Activated T-cell treated with anti-CD3 and anti-CD28 coated beads, Interleukin-2, amount 50 U/mL, for 4 hours (primary cell): ENCODE measurements at regions not wholly inside any gene's neighbourhood (a gene's known extent, or its start where the extent isn't known, plus 50 kb on each side); places are given as distances from the start of the nearest gene placed in this dataset.

Source experiments
- ATAC-seq, 2 donors: fragments of 200-7000 bp; cut with Tn5 transposase; one replicate each; pipeline ENCODE4 v1.10.0; 2021
- DNase-seq: peaks from one replicate; pipeline ENCODE4 v3.0.0-alpha.2; 2020
- H3K27me3 Mint-ChIP-seq: one replicate; pipeline ENCODE4 v1.8.0; 2021; ENCODE audit warnings: low read depth, mixed read lengths
- H3K36me3 Mint-ChIP-seq: one replicate; pipeline ENCODE4 v1.8.0; 2022; ENCODE audit warnings: mixed read lengths; ENCODE audit not compliant: insufficient read depth
- H3K4me1 Mint-ChIP-seq: one replicate; pipeline ENCODE4 v1.8.0; 2021; ENCODE audit warnings: low read depth, mixed read lengths
- H3K4me3 Mint-ChIP-seq: one replicate; pipeline ENCODE4 v1.8.0; 2021; ENCODE audit warnings: mild to moderate bottlenecking, moderate library complexity, mixed read lengths
- H3K9me3 Mint-ChIP-seq: one replicate; pipeline ENCODE4 v1.8.0; 2021; ENCODE audit warnings: mixed read lengths

DNA sequence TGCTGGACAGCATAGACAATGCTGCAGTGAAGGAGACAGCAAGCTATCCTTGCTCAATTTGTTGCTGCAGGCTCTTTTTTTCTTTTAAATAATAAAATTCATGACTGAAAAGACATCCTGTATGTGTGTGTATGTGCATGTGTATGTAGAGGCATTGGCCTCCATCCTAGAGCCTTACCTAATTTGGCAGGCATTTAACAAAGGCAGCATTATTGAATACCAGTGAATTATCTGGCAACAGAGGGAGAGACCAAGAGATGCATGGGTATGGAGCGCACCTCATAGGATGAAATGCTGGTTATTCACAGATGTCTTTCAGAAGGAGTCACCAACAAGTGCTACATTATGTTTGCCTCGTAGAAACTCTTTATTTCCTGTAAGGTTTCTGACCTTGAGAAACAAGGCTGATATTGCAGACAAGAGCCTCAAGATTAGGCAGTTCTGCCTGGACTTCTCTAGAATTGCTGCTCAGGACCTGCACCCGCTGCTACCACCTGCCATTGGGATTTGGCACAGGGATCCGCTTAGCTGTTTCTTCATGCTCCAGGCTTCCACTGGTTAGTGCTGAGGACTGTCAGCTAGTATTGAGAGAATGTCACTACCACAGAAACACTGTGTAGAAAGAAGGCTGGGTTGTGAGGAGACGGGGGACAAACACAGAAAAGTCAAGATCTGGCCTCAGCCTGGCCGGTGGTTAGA, 247.7 kb upstream of the RFX3 start:
- no peak for DNase-seq
- no peak overlapping the region for H3K4me3 Mint-ChIP-seq
- H3K4me1 Mint-ChIP-seq = no peaks in the 10 kb centered on the region
- no peaks in the 10 kb centered on the region for H3K36me3 Mint-ChIP-seq
- no peak for ATAC-seq
- peaks cover 21% of the 10 kb centered on the region for H3K27me3 Mint-ChIP-seq
- H3K9me3 Mint-ChIP-seq = no peaks in the 10 kb centered on the region

DNA sequence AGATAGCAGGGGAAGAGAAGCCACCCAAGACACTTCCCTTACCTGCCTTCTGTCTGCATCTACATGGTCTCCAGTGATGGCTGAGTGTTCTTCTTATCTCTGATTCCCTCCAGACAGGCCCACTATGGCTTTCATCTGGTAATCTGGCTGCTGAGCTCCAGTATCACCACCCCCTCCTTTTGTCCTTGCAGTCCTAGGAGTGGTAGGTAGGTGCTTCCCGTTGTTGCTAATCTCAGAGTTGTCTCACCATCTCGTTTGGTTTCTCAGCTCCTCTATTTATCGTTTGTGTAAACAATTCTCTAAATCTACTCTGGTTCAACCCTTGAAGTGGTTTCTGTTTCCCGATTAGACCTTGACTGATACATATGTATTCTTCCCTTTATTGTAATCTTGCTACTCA, 243.8 kb upstream of the RFX3 start:
- peaks cover 5% of the 10 kb centered on the region for H3K27me3 Mint-ChIP-seq
- ATAC-seq = no peak

DNA sequence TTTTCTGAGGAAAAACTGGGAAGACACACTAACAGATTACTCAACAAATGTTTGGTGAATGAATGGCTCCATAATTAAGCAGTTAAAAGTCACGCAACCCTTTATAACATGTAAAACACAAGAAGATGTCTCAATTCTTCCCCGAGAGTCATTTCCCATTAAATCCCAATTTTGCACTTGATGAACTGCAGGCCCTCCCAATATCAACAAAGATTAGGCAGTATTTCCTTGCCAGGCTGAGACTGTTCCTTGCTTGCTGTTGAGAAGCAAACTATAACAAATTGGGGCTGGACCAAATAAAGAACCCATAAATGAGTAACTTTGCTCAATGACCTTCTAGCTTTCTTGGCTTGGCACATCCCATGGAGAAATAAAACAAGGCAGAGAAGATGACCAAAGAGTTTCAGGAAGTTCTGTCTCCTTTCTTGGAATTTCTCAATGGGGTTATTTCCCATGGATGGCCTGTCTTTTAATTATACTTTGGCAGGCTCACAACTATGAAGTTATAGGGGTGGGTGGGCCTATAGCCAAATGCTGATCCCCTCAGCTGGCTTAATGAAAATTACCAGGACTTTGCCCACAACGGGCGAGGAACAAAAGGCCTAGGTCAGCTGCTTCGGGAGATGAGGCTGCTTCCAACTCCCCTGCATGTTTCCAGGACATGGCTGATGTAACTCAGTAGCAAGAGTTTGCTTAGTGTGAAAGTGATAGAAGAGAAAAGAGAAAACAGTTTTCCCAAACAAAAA, 243.1 kb upstream of the RFX3 start:
- H3K27me3 Mint-ChIP-seq = peaks cover 5% of the 10 kb centered on the region
- ATAC-seq = no peak
- DNase-seq = no peak
- H3K9me3 Mint-ChIP-seq = no peaks in the 10 kb centered on the region
- no peaks in the 10 kb centered on the region for H3K4me1 Mint-ChIP-seq
- no peaks in the 10 kb centered on the region for H3K36me3 Mint-ChIP-seq
- H3K4me3 Mint-ChIP-seq = no peak overlapping the region

More for the DNA sequence above, 243.8 kb upstream of the RFX3 start:
- H3K9me3 Mint-ChIP-seq = no peaks in the 10 kb centered on the region
- no peaks in the 10 kb centered on the region for H3K36me3 Mint-ChIP-seq
- H3K4me3 Mint-ChIP-seq = no peak overlapping the region
- no peak for DNase-seq
- H3K4me1 Mint-ChIP-seq = no peaks in the 10 kb centered on the region

DNA sequence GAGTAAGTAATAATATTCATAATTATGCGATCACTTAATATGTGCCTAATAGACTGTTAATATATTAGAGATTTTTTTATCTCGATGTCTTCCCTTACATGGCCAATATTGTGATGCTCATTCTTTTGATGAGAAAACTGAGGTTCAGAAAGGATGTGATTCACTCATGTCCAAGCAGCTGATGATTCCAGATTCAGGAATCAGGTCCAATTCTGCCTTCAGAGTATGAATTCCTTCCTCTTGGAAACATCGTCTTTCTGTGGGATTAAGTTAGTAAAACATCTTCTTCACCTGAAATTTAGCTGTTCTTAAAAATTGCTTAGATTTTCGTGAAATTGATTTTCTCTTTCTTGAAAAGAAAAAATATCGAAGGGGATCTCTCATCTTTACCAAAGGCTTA, 242.5 kb upstream of the RFX3 start:
- H3K36me3 Mint-ChIP-seq = no peaks in the 10 kb centered on the region
- no peak overlapping the region for H3K4me3 Mint-ChIP-seq
- no peaks in the 10 kb centered on the region for H3K9me3 Mint-ChIP-seq
- no peak for DNase-seq
- peaks cover 5% of the 10 kb centered on the region for H3K27me3 Mint-ChIP-seq
- ATAC-seq = no peak
- no peaks in the 10 kb centered on the region for H3K4me1 Mint-ChIP-seq

DNA sequence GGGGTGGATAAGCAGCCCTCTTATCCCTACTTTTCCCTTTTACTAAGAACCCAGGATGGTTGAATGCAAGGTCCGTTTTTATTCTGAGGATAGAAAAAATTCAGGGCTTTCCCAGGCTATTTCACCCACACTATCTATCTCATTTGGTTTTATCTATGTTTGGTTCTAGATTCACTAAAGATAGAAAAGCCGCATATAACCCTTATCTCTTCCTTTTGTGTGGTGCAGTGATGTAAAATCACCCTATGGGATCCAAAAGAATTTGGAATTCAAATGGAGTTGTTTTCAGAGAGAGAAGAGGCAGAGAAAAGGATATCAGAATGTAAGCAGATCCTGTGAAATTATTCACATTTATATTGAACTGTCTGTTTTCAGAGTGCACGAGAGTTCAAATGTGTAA, 236.3 kb upstream of the RFX3 start:
- Mint-ChIP-seq H3K9me3 (peaks cover 11% of the 10 kb centered on the region), H3K4me1 (peaks cover 14% of the 10 kb centered on the region), H3K4me3 (no peak overlapping the region), H3K27me3 (no peaks in the 10 kb centered on the region), H3K36me3 (no peaks in the 10 kb centered on the region)
- ATAC-seq = no peak
- DNase-seq = no peak

DNA sequence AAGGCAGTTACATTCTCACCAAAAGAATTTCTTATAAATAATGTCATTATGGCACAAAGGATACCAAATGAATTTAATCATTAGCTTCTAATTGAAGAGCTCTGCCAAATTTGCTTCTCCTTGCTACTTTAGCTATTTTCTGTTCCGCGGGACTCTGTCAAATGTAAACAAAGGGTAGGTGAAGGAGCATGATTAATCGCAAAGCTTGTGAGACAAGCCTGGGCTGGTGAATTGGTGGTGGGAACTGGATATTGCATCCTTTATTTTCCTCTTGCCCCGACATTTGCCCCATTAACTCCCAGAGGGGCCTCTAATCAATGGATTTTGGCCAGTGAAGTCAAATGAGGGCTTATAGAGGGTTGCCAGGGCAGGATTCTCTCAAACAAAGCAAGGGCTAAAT, 234.2 kb upstream of the RFX3 start:
- peaks cover 14% of the 10 kb centered on the region for H3K4me1 Mint-ChIP-seq
- H3K4me3 Mint-ChIP-seq = no peak overlapping the region
- no peak for ATAC-seq
- no peaks in the 10 kb centered on the region for H3K27me3 Mint-ChIP-seq
- H3K36me3 Mint-ChIP-seq = no peaks in the 10 kb centered on the region
- DNase-seq = no peak
- H3K9me3 Mint-ChIP-seq = peaks cover 11% of the 10 kb centered on the region

DNA sequence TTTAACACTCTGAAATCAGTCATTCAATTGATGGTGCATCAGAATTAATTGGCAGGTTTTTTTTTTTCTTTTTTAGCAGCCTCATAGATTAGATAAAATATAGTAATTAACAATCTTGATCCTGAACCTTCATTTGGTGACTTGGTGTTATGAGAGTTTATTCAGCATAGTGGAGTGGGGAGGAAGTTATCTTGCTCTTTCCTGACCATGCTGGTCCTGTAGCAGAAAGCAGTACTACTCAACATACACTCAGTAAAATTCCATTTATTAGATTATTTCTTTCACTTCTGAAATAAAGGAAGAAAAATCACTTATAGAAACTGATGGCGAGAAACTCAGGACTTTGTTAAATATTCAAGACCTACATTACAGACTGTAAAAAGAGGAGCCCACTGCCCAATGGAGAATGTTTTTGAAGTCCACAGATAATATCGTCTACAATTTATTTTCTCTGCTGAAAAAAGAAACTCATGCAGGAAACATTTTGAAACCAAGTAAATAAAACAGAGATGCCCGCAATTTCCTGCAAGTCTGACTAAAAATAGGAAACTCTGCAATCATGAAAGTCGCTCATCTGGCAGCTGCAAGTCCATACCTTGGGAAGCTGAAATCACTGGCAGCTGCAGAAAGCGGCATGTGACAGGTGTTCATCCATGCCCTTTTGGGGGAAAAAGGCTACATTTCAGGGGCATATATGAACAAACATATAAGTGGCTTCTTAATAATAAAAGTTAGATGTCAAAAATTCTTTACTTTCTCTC, 233.2 kb upstream of the RFX3 start:
- Mint-ChIP-seq H3K4me1 (peaks cover 14% of the 10 kb centered on the region), H3K36me3 (no peaks in the 10 kb centered on the region), H3K9me3 (peaks cover 11% of the 10 kb centered on the region), H3K4me3 (no peak overlapping the region), H3K27me3 (no peaks in the 10 kb centered on the region)
- peak in 1 of 2 donors; percentile 37 for ATAC-seq
- no peak for DNase-seq

DNA sequence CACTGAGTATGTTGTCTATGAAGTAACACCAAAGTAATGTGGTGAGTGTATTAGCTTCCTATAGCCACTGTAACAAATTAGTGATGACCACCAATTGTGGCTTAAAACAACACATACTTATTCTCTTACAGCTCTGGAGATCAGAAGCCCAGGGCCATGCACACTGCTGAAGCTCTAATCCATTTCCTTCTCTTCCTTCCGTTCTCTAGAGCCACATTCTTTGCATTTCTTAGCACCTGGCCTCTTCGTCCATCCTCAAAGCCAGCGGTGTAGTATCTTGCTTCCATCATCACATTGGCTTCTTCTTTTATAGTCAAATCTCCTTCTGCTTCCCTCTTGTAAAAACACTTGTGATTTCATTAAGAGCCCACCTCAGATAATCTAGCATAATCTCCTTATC, 230.3 kb upstream of the RFX3 start:
- DNase-seq (no peak), ATAC-seq (no peak)
- Mint-ChIP-seq H3K4me3 (no peak overlapping the region), H3K9me3 (peaks cover 11% of the 10 kb centered on the region), H3K27me3 (no peaks in the 10 kb centered on the region), H3K4me1 (peaks cover 18% of the 10 kb centered on the region), H3K36me3 (no peaks in the 10 kb centered on the region)

DNA sequence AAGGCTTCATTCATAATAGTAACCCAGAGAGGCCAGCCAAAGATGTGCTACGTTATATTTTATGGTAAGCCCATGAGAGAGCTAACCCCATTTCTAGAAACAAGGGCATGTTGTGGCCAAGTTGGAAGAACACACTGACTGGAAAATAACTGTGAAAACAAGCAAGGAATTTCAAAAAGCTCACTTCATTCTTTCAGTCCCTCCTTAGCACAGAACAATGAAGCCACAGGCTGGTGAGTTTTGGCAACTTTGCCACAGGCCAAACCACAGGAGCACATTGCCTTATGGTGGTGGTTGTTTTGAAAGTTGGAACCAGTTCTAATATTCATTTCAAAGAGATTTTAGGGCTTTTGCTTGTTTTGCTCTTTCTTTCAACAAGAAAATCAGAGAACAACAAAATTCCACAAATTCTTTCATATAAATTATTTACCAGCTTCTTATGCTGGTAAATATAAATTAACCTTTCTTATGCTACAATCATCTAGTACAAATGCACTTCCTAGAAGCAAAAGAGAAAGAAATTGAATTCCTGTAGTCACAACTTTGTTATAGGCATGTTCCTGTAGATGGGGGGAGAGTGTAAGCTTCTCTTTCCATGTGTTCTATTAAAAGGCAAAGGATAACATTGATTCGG, 225.4 kb upstream of the RFX3 start:
- no peak for ATAC-seq
- no peaks in the 10 kb centered on the region for H3K36me3 Mint-ChIP-seq
- H3K4me3 Mint-ChIP-seq = no peak overlapping the region
- no peak for DNase-seq
- peaks cover 20% of the 10 kb centered on the region for H3K4me1 Mint-ChIP-seq
- H3K9me3 Mint-ChIP-seq = no peaks in the 10 kb centered on the region
- H3K27me3 Mint-ChIP-seq = peaks cover 5% of the 10 kb centered on the region

DNA sequence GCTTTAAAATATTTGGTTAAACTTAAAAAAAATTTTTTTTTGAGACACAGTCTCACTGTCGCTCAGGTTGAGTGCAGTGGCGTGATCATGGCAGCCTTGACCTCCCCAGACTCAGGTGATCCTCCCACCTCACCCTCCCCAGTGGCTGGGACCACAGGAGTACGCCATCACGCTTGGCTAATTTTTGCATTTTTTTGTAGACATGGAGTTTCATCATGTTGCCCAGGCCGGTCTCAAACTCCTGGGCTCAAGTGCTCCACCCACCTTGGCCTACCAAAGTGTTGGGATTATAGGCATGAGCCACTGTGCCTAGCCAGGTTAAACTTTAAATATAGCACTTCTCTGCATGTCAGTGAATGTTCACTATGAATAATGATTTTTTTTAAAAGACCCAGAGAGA, 224.5 kb upstream of the RFX3 start:
- Mint-ChIP-seq H3K4me3 (no peak overlapping the region), H3K4me1 (peaks cover 24% of the 10 kb centered on the region), H3K36me3 (no peaks in the 10 kb centered on the region), H3K9me3 (no peaks in the 10 kb centered on the region), H3K27me3 (peaks cover 5% of the 10 kb centered on the region)
- ATAC-seq (no peak), DNase-seq (no peak)

DNA sequence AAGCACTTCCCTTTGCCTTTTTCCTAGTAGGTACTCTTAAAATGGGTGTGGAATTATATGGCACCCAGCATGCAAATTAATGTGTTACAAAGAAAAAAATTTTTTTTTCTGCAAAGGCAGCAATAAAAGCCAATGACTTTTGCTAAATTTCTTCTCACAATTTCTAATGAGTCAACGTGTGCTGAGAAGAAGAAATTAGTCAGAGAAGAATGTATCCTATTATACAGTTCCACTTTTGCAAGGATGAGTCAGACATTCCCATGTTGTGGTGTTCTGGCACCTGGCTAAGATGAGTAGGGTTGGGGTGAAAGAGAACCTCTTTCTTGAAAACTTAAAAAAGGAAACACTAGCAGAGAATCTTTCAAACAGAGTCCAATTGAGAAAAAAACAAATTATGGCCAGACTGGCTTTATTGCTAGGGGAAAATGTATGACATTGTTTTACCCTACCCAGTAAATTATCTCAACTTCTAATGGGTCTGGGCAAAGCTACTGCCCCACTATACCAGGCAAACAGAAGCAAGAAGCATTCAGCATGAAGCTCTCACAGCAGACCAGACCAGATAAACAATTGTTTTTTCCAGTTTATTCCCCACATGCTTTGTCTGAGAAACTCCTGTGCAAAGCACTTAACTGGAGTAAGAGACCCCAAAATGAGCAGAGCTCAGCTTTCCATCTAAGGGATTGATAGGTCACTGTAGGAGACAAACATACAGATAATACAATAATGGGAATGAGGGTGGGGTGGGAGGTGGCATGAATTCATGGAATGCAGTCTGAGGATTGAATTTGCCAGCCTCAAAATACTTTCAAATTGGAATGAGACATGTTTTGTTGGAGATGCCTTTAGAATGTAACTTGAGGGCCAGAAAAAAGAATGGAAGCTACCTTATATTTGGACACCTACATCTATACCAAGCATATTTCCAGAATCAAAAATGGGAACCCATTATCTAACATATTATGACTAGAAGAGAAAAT, 220.8 kb upstream of the RFX3 start:
- H3K4me1 Mint-ChIP-seq = peaks cover 22% of the 10 kb centered on the region
- peak; percentile 96 to 98 for ATAC-seq

DNA sequence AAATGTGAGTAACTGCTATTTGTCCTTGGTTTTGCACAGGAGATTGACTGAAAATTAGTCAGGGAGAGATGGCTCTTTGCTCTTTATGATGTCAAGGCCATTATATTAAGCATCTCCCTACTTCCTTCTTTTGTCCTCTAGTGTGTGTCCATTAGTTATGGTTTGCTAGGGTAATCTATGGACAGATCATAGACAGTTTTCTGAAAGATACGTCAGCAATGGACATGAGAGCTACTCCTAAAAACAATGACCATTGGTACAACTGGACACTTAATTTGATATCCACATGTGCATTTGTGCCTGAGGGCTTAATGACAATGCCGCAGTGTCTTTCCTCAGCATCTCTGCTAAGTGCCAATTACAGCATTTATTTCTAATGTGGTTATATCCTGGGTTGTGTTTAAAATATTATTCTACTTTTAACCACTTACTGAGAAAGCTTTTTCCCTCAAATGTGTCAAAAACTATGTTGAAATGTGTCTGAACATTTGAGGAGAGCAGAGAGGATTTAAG, 218.2 kb upstream of the RFX3 start:
- Mint-ChIP-seq H3K27me3 (peaks cover 6% of the 10 kb centered on the region), H3K4me1 (peaks cover 15% of the 10 kb centered on the region), H3K9me3 (no peaks in the 10 kb centered on the region), H3K4me3 (no peak overlapping the region), H3K36me3 (no peaks in the 10 kb centered on the region)
- no peak for DNase-seq
- ATAC-seq = no peak

More for the DNA sequence above, 220.8 kb upstream of the RFX3 start:
- no peaks in the 10 kb centered on the region for H3K9me3 Mint-ChIP-seq
- no peaks in the 10 kb centered on the region for H3K36me3 Mint-ChIP-seq
- DNase-seq = no peak
- peak overlapping the region; percentile 35 for H3K4me3 Mint-ChIP-seq
- peaks cover 6% of the 10 kb centered on the region for H3K27me3 Mint-ChIP-seq

DNA sequence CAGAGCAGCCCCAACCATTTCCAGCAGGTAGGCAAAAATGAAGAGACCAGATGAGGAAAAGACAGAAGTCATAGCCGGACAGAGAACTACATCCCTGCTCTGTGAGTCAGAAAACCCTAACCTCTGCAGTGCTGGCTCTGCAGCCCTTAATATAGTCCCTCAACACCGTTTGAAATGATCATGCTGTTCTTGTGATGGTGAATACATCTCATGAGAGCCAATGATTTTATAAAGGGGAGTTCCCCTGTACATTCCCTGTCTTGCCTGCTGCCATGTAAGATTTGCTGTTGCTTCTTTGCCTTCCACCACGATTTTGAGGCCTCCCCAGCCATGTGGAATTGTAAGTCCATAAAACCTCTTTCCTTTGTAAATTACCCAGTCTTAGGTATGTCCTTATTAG, 216.8 kb upstream of the RFX3 start:
- DNase-seq (no peak), ATAC-seq (no peak)
- Mint-ChIP-seq H3K27me3 (peaks cover 2% of the 10 kb centered on the region), H3K4me1 (peaks cover 12% of the 10 kb centered on the region), H3K36me3 (no peaks in the 10 kb centered on the region), H3K4me3 (no peak overlapping the region), H3K9me3 (no peaks in the 10 kb centered on the region)
